Trophoblast cell (in vitro differentiated cells and primary cell): ENCODE measurements at regions not wholly inside any gene's neighbourhood (a gene's known extent, or its start where the extent isn't known, plus 50 kb on each side); places are given as distances from the start of the nearest gene placed in this dataset.
A peak's percentile ranks its signal among the peaks of the same experiment; 100 is the strongest.
"Not testable (repeated sequence)": the region's sequence is repeated elsewhere in the genome, so short reads cannot be mapped to it uniquely, and the experiment has no call there.

Experiments used
- DNase-seq, 2 donors: peaks; one replicate each; pipeline ENCODE4 v3.0.0-alpha.2; 2016
- H2AFZ ChIP-seq: 2 replicates; pipeline ENCODE4 v1.6.1; 2013; ENCODE audit warnings: low read length, moderate library complexity, mild to moderate bottlenecking; ENCODE audit not compliant: insufficient read depth, poor library complexity
- H2AK5ac ChIP-seq: 2 replicates; pipeline ENCODE4 v1.6.1; 2013; ENCODE audit warnings: mild to moderate bottlenecking, low read length
- H2BK120ac ChIP-seq: 2 replicates; pipeline ENCODE4 v1.6.1; 2013; ENCODE audit warnings: low read length, mild to moderate bottlenecking, moderate library complexity; ENCODE audit not compliant: insufficient read depth, poor library complexity
- H2BK12ac ChIP-seq: 2 replicates; pipeline ENCODE4 v1.6.1; 2013; ENCODE audit warnings: mild to moderate bottlenecking, low read length, moderate library complexity
- H2BK5ac ChIP-seq: 2 replicates; pipeline ENCODE4 v1.6.1; 2013; ENCODE audit warnings: low read length, low read depth, moderate library complexity, mild to moderate bottlenecking; ENCODE audit not compliant: poor library complexity
- H3K14ac ChIP-seq: 2 replicates; pipeline ENCODE4 v1.6.1; 2013; ENCODE audit warnings: mild to moderate bottlenecking, low read length
- H3K18ac ChIP-seq: 2 replicates; pipeline ENCODE4 v1.6.1; 2013; ENCODE audit warnings: mild to moderate bottlenecking, low read length
- H3K23ac ChIP-seq: 2 replicates; pipeline ENCODE4 v1.6.1; 2013; ENCODE audit warnings: low read length
- H3K27ac ChIP-seq: 2 replicates; pipeline ENCODE4 v1.5.1; 2013; ENCODE audit warnings: low read depth, mild to moderate bottlenecking, inconsistent platforms, low read length, moderate library complexity
- H3K27me3 ChIP-seq: 2 replicates; pipeline ENCODE4 v1.6.1; 2013; ENCODE audit warnings: inconsistent platforms, mild to moderate bottlenecking, low read length, moderate library complexity; ENCODE audit not compliant: insufficient read depth
- H3K36me3 ChIP-seq, 2 experiments: 1 replicate in 1 of 2; 2 replicates in 1 of 2; pipeline ENCODE4 v1.6.1; 2013; ENCODE audit warnings: low read length in 2 of 2, mild to moderate bottlenecking in 2 of 2, moderate library complexity in 1 of 2; ENCODE audit not compliant: insufficient read depth in 2 of 2, control insufficient read depth in 1 of 2
- H3K4ac ChIP-seq: 2 replicates; pipeline ENCODE4 v1.6.1; 2013; ENCODE audit warnings: low read depth, mild to moderate bottlenecking, low read length, moderate library complexity
- H3K4me1 ChIP-seq, 2 experiments: 1 replicate in 1 of 2; 2 replicates in 1 of 2; pipeline ENCODE4 v1.6.1; 2013; ENCODE audit warnings: low read length in 2 of 2, mild to moderate bottlenecking in 2 of 2, moderate library complexity in 1 of 2; ENCODE audit not compliant: insufficient read depth in 2 of 2, control insufficient read depth in 1 of 2
- H3K4me2 ChIP-seq: 2 replicates; pipeline ENCODE4 v1.6.1; 2013; ENCODE audit warnings: inconsistent platforms, mild to moderate bottlenecking, low read length, moderate library complexity
- H3K4me3 ChIP-seq: 2 replicates; pipeline ENCODE4 v1.5.1; 2013; ENCODE audit warnings: mild to moderate bottlenecking, low read depth, low read length, inconsistent platforms
- H3K79me1 ChIP-seq: one replicate; pipeline ENCODE4 v1.6.1; 2013; ENCODE audit warnings: low read length
- H3K79me2 ChIP-seq: 2 replicates; pipeline ENCODE4 v1.6.1; 2013; ENCODE audit warnings: low read length, mild to moderate bottlenecking; ENCODE audit not compliant: control insufficient read depth, insufficient read depth, poor library complexity
- H3K9ac ChIP-seq: 2 replicates; pipeline ENCODE4 v1.6.1; 2013; ENCODE audit warnings: mild to moderate bottlenecking, low read length
- H3K9me3 ChIP-seq: 2 replicates; pipeline ENCODE4 v1.6.1; 2013; ENCODE audit warnings: low read depth, mild to moderate bottlenecking, control low read depth, inconsistent platforms, low read length; ENCODE audit not compliant: insufficient read depth
- H4K12ac ChIP-seq: 2 replicates; pipeline ENCODE4 v1.6.1; 2013; ENCODE audit warnings: low read depth, mild to moderate bottlenecking, low read length, moderate library complexity
- H4K8ac ChIP-seq: 2 replicates; pipeline ENCODE4 v1.6.1; 2013; ENCODE audit warnings: low read depth, mild to moderate bottlenecking, low read length, moderate library complexity
- H4K91ac ChIP-seq: one replicate; pipeline ENCODE4 v1.6.1; 2013; ENCODE audit warnings: low read depth, mild to moderate bottlenecking, low read length, moderate library complexity
- WGBS: extraction: QIAGEN DNeasy Blood & Tissue Kit; methylation state at CpG from one replicate; pipeline ENCODE4 v1.1.7; 2013; ENCODE audit warnings: missing lambda C conversion rate; ENCODE audit not compliant: insufficient read length, insufficient coverage; ENCODE audit errors: extremely low coverage; 5-methylcytosine and 5-hydroxymethylcytosine counted together

DNA sequence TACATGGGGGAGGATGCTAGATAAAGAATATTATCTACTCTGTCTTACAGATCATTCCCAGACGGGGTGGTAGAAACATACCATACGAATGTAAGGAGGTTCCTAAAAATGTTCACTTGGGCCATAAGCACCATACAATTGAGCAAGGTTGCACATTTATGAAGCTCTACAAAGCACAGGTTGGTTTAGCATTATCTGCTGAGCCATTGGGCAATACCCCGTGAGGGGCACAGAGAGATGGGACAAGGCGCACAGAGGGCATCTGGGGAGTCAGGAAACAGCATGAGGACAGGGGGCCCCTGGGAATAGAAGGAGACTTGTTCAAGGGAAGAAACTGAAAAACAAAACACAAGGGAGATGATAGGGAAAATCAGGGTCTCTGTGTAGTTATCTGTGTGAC is 305.3 kb downstream of the TRIML1 start:
- Histone ChIP-seq H4K8ac (no peak overlapping the region), H3K9ac (no peak overlapping the region), H3K4me2 (no peak overlapping the region), H3K14ac (peak overlapping the region; percentile 51), H4K91ac (peak overlapping the region; percentile 5), H2AK5ac (peak overlapping the region; percentile 23), H3K79me1 (no peaks in the 10 kb centered on the region), H3K23ac (no peak overlapping the region), H3K4me3 (no peak overlapping the region), H3K4ac (no peak overlapping the region), H2BK120ac (no peak overlapping the region), H3K27me3 (no peaks in the 10 kb centered on the region), H3K9me3 (peaks cover 2% of the 10 kb centered on the region), H2BK12ac (peak overlapping the region; percentile 84), H2AFZ (no peak overlapping the region), H3K4me1 (no peaks in the 10 kb centered on the region), H2BK5ac (no peak overlapping the region), H3K18ac (no peak overlapping the region), H3K27ac (no peak overlapping the region), H3K79me2 (no peaks in the 10 kb centered on the region), H3K36me3 (no peaks in the 10 kb centered on the region), H4K12ac (no peak overlapping the region)
- no CpG with 5 or more reads among the region's 4 CpGs for WGBS
- DNase-seq = no peak

DNA sequence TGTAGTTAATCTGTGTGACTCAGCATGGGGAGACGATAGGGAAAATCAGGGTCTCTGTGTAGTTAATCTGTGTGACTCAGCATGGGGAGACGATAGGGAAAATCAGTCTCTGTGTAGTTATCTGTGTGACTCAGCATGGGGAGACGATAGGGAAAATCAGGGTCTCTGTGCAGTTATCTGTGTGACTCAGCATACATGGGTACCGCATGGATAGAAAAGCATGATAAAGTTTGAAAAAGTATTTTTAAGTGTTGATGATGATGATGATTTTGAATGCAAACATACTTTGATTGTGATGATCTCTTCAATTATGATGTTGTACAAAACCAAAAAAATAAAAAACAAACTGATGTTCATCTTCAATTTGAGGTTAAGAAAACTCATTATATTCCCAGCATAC is 309.8 kb downstream of the TRIML1 start:
- H3K4me3 ChIP-seq, H2AFZ ChIP-seq, H3K23ac ChIP-seq, H2BK12ac ChIP-seq, H3K27me3 ChIP-seq, H3K18ac ChIP-seq, H3K27ac ChIP-seq, H4K91ac ChIP-seq, H4K12ac ChIP-seq, H3K4me2 ChIP-seq, H3K4me1 ChIP-seq, H3K14ac ChIP-seq, H4K8ac ChIP-seq, H3K4ac ChIP-seq, DNase-seq, H3K9ac ChIP-seq, H3K79me2 ChIP-seq, H3K79me1 ChIP-seq, H3K9me3 ChIP-seq, H2BK5ac ChIP-seq, H3K36me3 ChIP-seq, H2BK120ac ChIP-seq, H2AK5ac ChIP-seq: not testable (repeated sequence)
- no CpG with 5 or more reads among the region's 4 CpGs for WGBS

DNA sequence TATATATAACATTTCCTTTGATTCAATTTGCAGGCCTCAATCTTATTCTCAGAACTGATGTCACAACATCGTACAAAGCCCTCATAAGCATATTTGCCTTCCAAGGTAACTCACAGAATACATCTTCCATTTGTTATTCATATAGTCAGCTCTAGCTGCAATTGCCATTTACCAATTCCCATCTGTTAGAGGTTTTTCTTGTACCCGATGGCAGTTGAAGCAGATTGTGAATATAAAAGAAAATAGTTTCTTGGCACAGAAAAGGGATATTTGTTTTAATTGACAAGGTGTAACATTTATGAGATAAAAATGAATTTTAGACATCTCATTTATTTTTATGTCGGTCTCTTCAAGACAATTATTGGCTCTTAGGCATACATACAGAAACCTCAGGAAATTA is 311.3 kb downstream of the TRIML1 start:
- no peak overlapping the region for H2AFZ ChIP-seq
- no peak for DNase-seq
- WGBS = no CpG with 5 or more reads among the region's 3 CpGs
- no peak overlapping the region for H2AK5ac ChIP-seq
- no peak overlapping the region for H2BK5ac ChIP-seq
- H3K14ac ChIP-seq = no peak overlapping the region
- H3K9ac ChIP-seq = no peak overlapping the region
- H3K79me1 ChIP-seq = no peaks in the 10 kb centered on the region
- H3K27me3 ChIP-seq = no peaks in the 10 kb centered on the region
- no peaks in the 10 kb centered on the region for H3K9me3 ChIP-seq
- no peak overlapping the region for H4K12ac ChIP-seq
- no peak overlapping the region for H4K91ac ChIP-seq
- no peak overlapping the region for H3K4ac ChIP-seq
- H3K18ac ChIP-seq = no peak overlapping the region
- no peak overlapping the region for H3K23ac ChIP-seq
- H2BK120ac ChIP-seq = no peak overlapping the region
- no peaks in the 10 kb centered on the region for H3K79me2 ChIP-seq
- no peak overlapping the region for H3K4me2 ChIP-seq
- no peaks in the 10 kb centered on the region for H3K4me1 ChIP-seq
- H3K36me3 ChIP-seq = no peaks in the 10 kb centered on the region
- no peak overlapping the region for H3K4me3 ChIP-seq
- no peak overlapping the region for H4K8ac ChIP-seq
- no peak overlapping the region for H3K27ac ChIP-seq
- H2BK12ac ChIP-seq = no peak overlapping the region

DNA sequence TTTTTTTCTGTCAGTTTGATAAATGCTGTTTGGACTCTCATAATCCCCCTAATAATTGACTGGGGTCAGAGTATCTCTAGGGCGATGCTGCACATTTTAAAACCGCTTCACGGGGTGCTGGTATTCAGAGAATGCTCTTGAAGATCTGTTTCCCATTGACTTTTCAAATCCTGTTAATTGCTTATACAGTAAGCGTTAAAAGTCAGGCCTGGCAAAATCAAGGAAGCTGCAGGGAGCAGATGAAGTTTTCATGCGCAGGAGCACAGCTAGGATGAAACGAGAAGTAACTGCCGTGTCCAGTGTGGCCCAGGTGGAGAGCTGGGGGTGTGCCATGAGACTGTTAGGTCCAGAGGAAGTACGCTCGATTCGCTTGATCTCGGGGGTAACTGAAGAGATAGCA is 312.9 kb downstream of the TRIML1 start:
- no peak overlapping the region for H3K14ac ChIP-seq
- H4K8ac ChIP-seq = no peak overlapping the region
- DNase-seq = no peak
- no peaks in the 10 kb centered on the region for H3K79me1 ChIP-seq
- H3K9me3 ChIP-seq = no peaks in the 10 kb centered on the region
- H3K4me3 ChIP-seq = no peak overlapping the region
- H4K91ac ChIP-seq = no peak overlapping the region
- no peaks in the 10 kb centered on the region for H3K36me3 ChIP-seq
- no peak overlapping the region for H2AFZ ChIP-seq
- no peak overlapping the region for H2AK5ac ChIP-seq
- H3K4me2 ChIP-seq = no peak overlapping the region
- no peaks in the 10 kb centered on the region for H3K79me2 ChIP-seq
- no peak overlapping the region for H3K9ac ChIP-seq
- WGBS = no CpG with 5 or more reads among the region's 11 CpGs
- H3K4ac ChIP-seq = no peak overlapping the region
- H3K18ac ChIP-seq = no peak overlapping the region
- H3K27ac ChIP-seq = no peak overlapping the region
- no peak overlapping the region for H2BK5ac ChIP-seq
- no peaks in the 10 kb centered on the region for H3K27me3 ChIP-seq
- H2BK12ac ChIP-seq = no peak overlapping the region
- no peak overlapping the region for H3K23ac ChIP-seq
- H2BK120ac ChIP-seq = no peak overlapping the region
- H4K12ac ChIP-seq = no peak overlapping the region
- no peaks in the 10 kb centered on the region for H3K4me1 ChIP-seq
